ENCODE measurements at regions not wholly inside any gene's neighbourhood (a gene's known extent, or its start where the extent isn't known, plus 50 kb on each side); places are given as distances from the start of the nearest gene placed in this dataset.

- CTCF ChIA-PET: no interaction called here
- Histone ChIP-seq H3K79me2 (ENCODE audit: control insufficient read depth, insufficient read depth, low read length) (no peaks in the 10 kb centered on the region), H3K27me3 (replicated peaks in 1 of 4; ENCODE audit: control extremely low read depth in 1 of 4, control insufficient read depth in 3 of 4, insufficient read depth in 4 of 4, low read length in 3 of 4) (peaks cover 0 to 5% (median 2%) of the 10 kb centered on the region in 4 experiments), H2AFZ (ENCODE audit: insufficient read depth, low read depth, low read length, poor library complexity, severe bottlenecking) (no peak overlapping the region), H3K4me3 (ENCODE audit: control extremely low read depth in 1 of 5, extremely low read depth in 1 of 5, insufficient read depth in 1 of 5, low read depth in 2 of 5, low read length in 4 of 5) (no peak overlapping the region), H3K9me3 (ENCODE audit: control extremely low read depth in 1 of 3, control insufficient read depth in 2 of 3, insufficient read depth in 1 of 3, low read length in 2 of 3) (no peaks in the 10 kb centered on the region), H3K27ac (ENCODE audit: low read length in 2 of 2) (no peak overlapping the region), H3K9ac (ENCODE audit: low read length) (no peak overlapping the region), H4K20me1 (ENCODE audit: control insufficient read depth, insufficient read depth, low read length, poor library complexity, severe bottlenecking) (no peaks in the 10 kb centered on the region), H3K4me2 (replicated peaks; ENCODE audit: low read depth, low read length, poor library complexity, severe bottlenecking) (no peak overlapping the region), H3K4me1 (ENCODE audit: control insufficient read depth in 2 of 2, insufficient read depth in 2 of 2, low read length in 2 of 2) (no peaks in the 10 kb centered on the region), H3K36me3 (replicated peaks in 1 of 2; ENCODE audit: control extremely low read depth in 1 of 2, control insufficient read depth in 1 of 2, extremely low read depth in 1 of 2, insufficient read depth in 2 of 2, low read length in 1 of 2) (no peaks in the 10 kb centered on the region)
- intact Hi-C loops (cut with micrococcal nuclease): no loop called here
- ATAC-seq (ENCODE audit: low read depth) (no peak), DNase-seq (no peak)
- POLR2A ChIA-PET: no interaction called here
- WGBS (ENCODE audit: insufficient coverage): 29% methylated on average over 2 of the region's 3 CpGs
- no peak for TF ChIP-seq EZH2 (IDR thresholded peaks at IDR 0.05; ENCODE audit: borderline replicate concordance, insufficient read depth, low read depth, low read length, poor library complexity, severe bottlenecking)
- TF ChIP-seq, protein P1, sequence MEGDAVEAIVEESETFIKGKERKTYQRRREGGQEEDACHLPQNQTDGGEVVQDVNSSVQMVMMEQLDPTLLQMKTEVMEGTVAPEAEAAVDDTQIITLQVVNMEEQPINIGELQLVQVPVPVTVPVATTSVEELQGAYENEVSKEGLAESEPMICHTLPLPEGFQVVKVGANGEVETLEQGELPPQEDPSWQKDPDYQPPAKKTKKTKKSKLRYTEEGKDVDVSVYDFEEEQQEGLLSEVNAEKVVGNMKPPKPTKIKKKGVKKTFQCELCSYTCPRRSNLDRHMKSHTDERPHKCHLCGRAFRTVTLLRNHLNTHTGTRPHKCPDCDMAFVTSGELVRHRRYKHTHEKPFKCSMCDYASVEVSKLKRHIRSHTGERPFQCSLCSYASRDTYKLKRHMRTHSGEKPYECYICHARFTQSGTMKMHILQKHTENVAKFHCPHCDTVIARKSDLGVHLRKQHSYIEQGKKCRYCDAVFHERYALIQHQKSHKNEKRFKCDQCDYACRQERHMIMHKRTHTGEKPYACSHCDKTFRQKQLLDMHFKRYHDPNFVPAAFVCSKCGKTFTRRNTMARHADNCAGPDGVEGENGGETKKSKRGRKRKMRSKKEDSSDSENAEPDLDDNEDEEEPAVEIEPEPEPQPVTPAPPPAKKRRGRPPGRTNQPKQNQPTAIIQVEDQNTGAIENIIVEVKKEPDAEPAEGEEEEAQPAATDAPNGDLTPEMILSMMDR (IDR thresholded peaks at IDR 0.05): no peak
- Mint-ChIP-seq H3K9me3 (ENCODE audit: insufficient read depth) (no peaks in the 10 kb centered on the region), H3K4me3 (no peak overlapping the region), H3K27me3 (peaks cover 19% of the 10 kb centered on the region), H3K27ac (no peak overlapping the region), H3K4me1 (no peaks in the 10 kb centered on the region)
These were observed 257.9 kb downstream of the NEDD1 start for GRCh38 chr12:97164936-97165335.

GRCh38 chr12:97167598-97167997 is 260.5 kb downstream of the NEDD1 start:
- Mint-ChIP-seq H3K27me3 (peaks cover 19% of the 10 kb centered on the region), H3K27ac (no peak overlapping the region)
- intact Hi-C loops (cut with micrococcal nuclease): no loop called here

More at GRCh38 chr12:97167598-97167997, 260.5 kb downstream of the NEDD1 start:
- H3K27ac ChIP-seq (ENCODE audit: low read length in 2 of 2): no peak overlapping the region
- H3K27me3 ChIP-seq (replicated peaks in 1 of 4; ENCODE audit: control extremely low read depth in 1 of 4, control insufficient read depth in 3 of 4, insufficient read depth in 4 of 4, low read length in 3 of 4): peaks cover 0 to 5% (median 2%) of the 10 kb centered on the region in 4 experiments
- WGBS (ENCODE audit: insufficient coverage): 87% methylated on average over 3 of the region's 4 CpGs
- no peak overlapping the region for H3K4me3 ChIP-seq (ENCODE audit: control extremely low read depth in 1 of 5, extremely low read depth in 1 of 5, insufficient read depth in 1 of 5, low read depth in 2 of 5, low read length in 4 of 5)
- TF ChIP-seq EZH2 (IDR thresholded peaks at IDR 0.05; ENCODE audit: borderline replicate concordance, insufficient read depth, low read depth, low read length, poor library complexity, severe bottlenecking): no peak
- TF ChIP-seq, protein P1 (IDR thresholded peaks at IDR 0.05): no peak
- Mint-ChIP-seq H3K9me3 (ENCODE audit: insufficient read depth) (no peaks in the 10 kb centered on the region), H3K4me1 (no peaks in the 10 kb centered on the region), H3K4me3 (no peak overlapping the region)
- H3K36me3 ChIP-seq (replicated peaks in 1 of 2; ENCODE audit: control extremely low read depth in 1 of 2, control insufficient read depth in 1 of 2, extremely low read depth in 1 of 2, insufficient read depth in 2 of 2, low read length in 1 of 2): no peaks in the 10 kb centered on the region
- H3K9me3 ChIP-seq (ENCODE audit: control extremely low read depth in 1 of 3, control insufficient read depth in 2 of 3, insufficient read depth in 1 of 3, low read length in 2 of 3): no peaks in the 10 kb centered on the region
- no peaks in the 10 kb centered on the region for H4K20me1 ChIP-seq (ENCODE audit: control insufficient read depth, insufficient read depth, low read length, poor library complexity, severe bottlenecking)
- no peaks in the 10 kb centered on the region for H3K79me2 ChIP-seq (ENCODE audit: control insufficient read depth, insufficient read depth, low read length)
- CTCF ChIA-PET: interaction anchor here (1.3 kb wide), 1 partner anchor 23 kb away, joined by 3 read pairs; no protein-coding TSS in a partner anchor
- H3K4me1 ChIP-seq (ENCODE audit: control insufficient read depth in 2 of 2, insufficient read depth in 2 of 2, low read length in 2 of 2): no peaks in the 10 kb centered on the region
- ATAC-seq (ENCODE audit: low read depth): no peak
- H3K4me2 ChIP-seq (replicated peaks; ENCODE audit: low read depth, low read length, poor library complexity, severe bottlenecking): no peak overlapping the region
- POLR2A ChIA-PET: no interaction called here
- DNase-seq: no peak
- H2AFZ ChIP-seq (ENCODE audit: insufficient read depth, low read depth, low read length, poor library complexity, severe bottlenecking): no peak overlapping the region
- no peak overlapping the region for H3K9ac ChIP-seq (ENCODE audit: low read length)

Data from B cell (primary cell).